HEK293 (cell line): ENCODE measurements at regions not wholly inside any gene's neighbourhood (a gene's known extent, or its start where the extent isn't known, plus 50 kb on each side); places are given as distances from the start of the nearest gene placed in this dataset.

Experiments used
- CTCF ChIA-PET: fragments of 350-600 bp; formaldehyde crosslinking; extraction: SDS; loops from one replicate; lab custom pipeline; 2021; ENCODE audit warnings: antibody characterized with exemption; lab: Yijun Ruan, JAX
- POLR2A ChIA-PET: fragments of 300-600 bp; formaldehyde crosslinking; extraction: SDS; loops from one replicate; lab custom pipeline; 2020; ENCODE audit warnings: antibody characterized with exemption, inconsistent platforms; lab: Yijun Ruan, JAX
- H3K27ac ChIP-seq: fragments of 200-500 bp; sonication (Bioruptor generic); 2 replicates; pipeline ENCODE4 v1.5.1; 2014; ENCODE audit warnings: low read depth, low read length, control low read depth, inconsistent platforms; ENCODE audit errors: extremely low read depth
- H3K36me3 ChIP-seq, 2 experiments: fragments of 200-500 bp in 1 of 2; sonication (Bioruptor generic) in 1 of 2; 1 replicate in 1 of 2; 2 replicates in 1 of 2; pipeline ENCODE4 v1.5.1; 2014 to 2017; ENCODE audit warnings: inconsistent platforms in 2 of 2, low read length in 2 of 2; ENCODE audit not compliant: control insufficient read depth in 2 of 2, insufficient read depth in 1 of 2
- H3K4me1 ChIP-seq: fragments of 200-500 bp; sonication (Bioruptor generic); 2 replicates; pipeline ENCODE4 v1.5.1; 2014; ENCODE audit warnings: mild to moderate bottlenecking, low read length, inconsistent platforms; ENCODE audit not compliant: control insufficient read depth, insufficient read depth
- H3K4me3 ChIP-seq: 2 replicates; pipeline ENCODE4 v1.5.1; 2011; ENCODE audit warnings: low read depth, mild to moderate bottlenecking, control low read depth, low read length, moderate library complexity
- H3K9me3 ChIP-seq: fragments of 200-500 bp; sonication (Bioruptor generic); 2 replicates; pipeline ENCODE4 v1.5.1; 2014; ENCODE audit warnings: low read depth, low read length, inconsistent platforms; ENCODE audit not compliant: control insufficient read depth, insufficient read depth
- SCRT2 ChIP-seq: fragments of 450-650 bp; formaldehyde crosslinking; IDR thresholded peaks from 2 replicates; pipeline ENCODE4 v1.5.1; 2016; ENCODE audit warnings: missing biosample characterization, missing genetic modification characterization
- ZBTB1 ChIP-seq: fragments of 450-650 bp; formaldehyde crosslinking; IDR thresholded peaks from 2 replicates; pipeline ENCODE4 v1.5.1; 2016; ENCODE audit warnings: missing biosample characterization, missing genetic modification characterization
- ZBTB44 ChIP-seq: fragments of 450-650 bp; IDR thresholded peaks from 2 replicates; pipeline ENCODE4 v1.5.1; 2018; ENCODE audit warnings: missing biosample characterization, mild to moderate bottlenecking, missing genetic modification characterization
- ZFP3 ChIP-seq: fragments of 450-650 bp; formaldehyde crosslinking; IDR thresholded peaks from 2 replicates; pipeline ENCODE4 v1.5.1; 2016; ENCODE audit warnings: low read depth, missing biosample characterization, missing genetic modification characterization
- ZNF133 ChIP-seq: fragments of 450-650 bp; formaldehyde crosslinking; IDR thresholded peaks from 2 replicates; pipeline ENCODE4 v1.5.1; 2016; ENCODE audit warnings: missing biosample characterization, missing genetic modification characterization
- ZNF140 ChIP-seq: fragments of 450-650 bp; formaldehyde crosslinking; IDR thresholded peaks from 2 replicates; pipeline ENCODE4 v1.5.1; 2016; ENCODE audit warnings: missing biosample characterization, missing genetic modification characterization
- ZNF18 ChIP-seq: fragments of 450-650 bp; formaldehyde crosslinking; IDR thresholded peaks from 2 replicates; pipeline ENCODE4 v1.5.1; 2016; ENCODE audit warnings: missing biosample characterization, missing genetic modification characterization
- ZNF26 ChIP-seq: fragments of 450-650 bp; formaldehyde crosslinking; IDR thresholded peaks from 2 replicates; pipeline ENCODE4 v1.5.1; 2016; ENCODE audit warnings: missing biosample characterization, missing genetic modification characterization
- ZNF311 ChIP-seq: fragments of 450-650 bp; formaldehyde crosslinking; IDR thresholded peaks from 2 replicates; pipeline ENCODE4 v1.5.1; 2017; ENCODE audit warnings: missing biosample characterization, missing genetic modification characterization, borderline replicate concordance
- ZNF37A ChIP-seq: fragments of 450-650 bp; IDR thresholded peaks from 2 replicates; pipeline ENCODE4 v1.5.1; 2018; ENCODE audit warnings: missing biosample characterization, missing genetic modification characterization
- ZNF416 ChIP-seq: fragments of 450-650 bp; formaldehyde crosslinking; IDR thresholded peaks from 2 replicates; pipeline ENCODE4 v1.5.1; 2016; ENCODE audit warnings: missing biosample characterization, missing genetic modification characterization
- ZNF658 ChIP-seq: fragments of 450-650 bp; formaldehyde crosslinking; IDR thresholded peaks from 2 replicates; pipeline ENCODE4; 2016; ENCODE audit warnings: missing biosample characterization, missing genetic modification characterization
- TF ChIP-seq, protein P1 (sequence below): fragments of 450-650 bp; formaldehyde crosslinking; IDR thresholded peaks from 2 replicates; pipeline ENCODE4 v1.5.1; 2016; ENCODE audit warnings: missing biosample characterization, missing genetic modification characterization
- TF ChIP-seq, protein P2 (sequence below): fragments of 450-650 bp; formaldehyde crosslinking; IDR thresholded peaks from 2 replicates; pipeline ENCODE4 v1.5.1; 2016; ENCODE audit warnings: missing biosample characterization, missing genetic modification characterization
- TF ChIP-seq, protein P3 (sequence below): fragments of 450-650 bp; formaldehyde crosslinking; IDR thresholded peaks from 2 replicates; pipeline ENCODE4 v1.5.1; 2016; ENCODE audit warnings: missing biosample characterization, missing genetic modification characterization

DNA sequence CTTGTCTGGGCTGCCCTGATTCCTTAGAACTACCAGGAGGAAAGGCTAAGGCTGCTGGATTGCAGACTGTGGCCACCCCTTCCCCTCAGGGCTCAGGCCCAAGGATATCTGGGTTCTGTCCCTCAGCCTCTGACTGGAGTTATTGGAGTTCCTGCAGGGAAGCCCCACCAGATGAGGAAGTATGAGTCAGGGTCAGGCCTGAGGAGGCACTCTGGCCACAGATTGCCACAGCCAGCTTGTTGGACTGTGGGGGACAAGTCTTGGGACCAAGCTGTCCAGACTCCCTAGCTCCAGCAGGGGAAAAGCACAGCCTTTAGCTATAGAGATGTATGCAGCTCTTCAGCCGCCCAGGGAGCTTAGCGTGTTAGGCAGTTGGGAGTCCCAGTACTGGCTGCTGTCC lies 381.9 kb upstream of the TOM1L1 start:
- H3K4me3 ChIP-seq, result no peak overlapping the region
- H3K27ac ChIP-seq, result no peak overlapping the region
- TF ChIP-seq ZBTB1 (tag by site-specific recombination) (no peak), ZNF416 (no peak), ZNF658 (tag by site-specific recombination) (no peak), ZNF26 (tag by site-specific recombination) (no peak), ZNF140 (tag by site-specific recombination) (no peak), ZBTB44 (tag by site-specific recombination) (no peak), ZNF37A (no peak), SCRT2 (no peak), ZFP3 (tag by site-specific recombination) (no peak), ZNF311 (tag by site-specific recombination) (no peak), ZNF133 (tag by site-specific recombination) (no peak)
- TF ChIP-seq, protein P1, sequence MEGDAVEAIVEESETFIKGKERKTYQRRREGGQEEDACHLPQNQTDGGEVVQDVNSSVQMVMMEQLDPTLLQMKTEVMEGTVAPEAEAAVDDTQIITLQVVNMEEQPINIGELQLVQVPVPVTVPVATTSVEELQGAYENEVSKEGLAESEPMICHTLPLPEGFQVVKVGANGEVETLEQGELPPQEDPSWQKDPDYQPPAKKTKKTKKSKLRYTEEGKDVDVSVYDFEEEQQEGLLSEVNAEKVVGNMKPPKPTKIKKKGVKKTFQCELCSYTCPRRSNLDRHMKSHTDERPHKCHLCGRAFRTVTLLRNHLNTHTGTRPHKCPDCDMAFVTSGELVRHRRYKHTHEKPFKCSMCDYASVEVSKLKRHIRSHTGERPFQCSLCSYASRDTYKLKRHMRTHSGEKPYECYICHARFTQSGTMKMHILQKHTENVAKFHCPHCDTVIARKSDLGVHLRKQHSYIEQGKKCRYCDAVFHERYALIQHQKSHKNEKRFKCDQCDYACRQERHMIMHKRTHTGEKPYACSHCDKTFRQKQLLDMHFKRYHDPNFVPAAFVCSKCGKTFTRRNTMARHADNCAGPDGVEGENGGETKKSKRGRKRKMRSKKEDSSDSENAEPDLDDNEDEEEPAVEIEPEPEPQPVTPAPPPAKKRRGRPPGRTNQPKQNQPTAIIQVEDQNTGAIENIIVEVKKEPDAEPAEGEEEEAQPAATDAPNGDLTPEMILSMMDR (tag by site-specific recombination), result no peak
- TF ChIP-seq, protein P2, sequence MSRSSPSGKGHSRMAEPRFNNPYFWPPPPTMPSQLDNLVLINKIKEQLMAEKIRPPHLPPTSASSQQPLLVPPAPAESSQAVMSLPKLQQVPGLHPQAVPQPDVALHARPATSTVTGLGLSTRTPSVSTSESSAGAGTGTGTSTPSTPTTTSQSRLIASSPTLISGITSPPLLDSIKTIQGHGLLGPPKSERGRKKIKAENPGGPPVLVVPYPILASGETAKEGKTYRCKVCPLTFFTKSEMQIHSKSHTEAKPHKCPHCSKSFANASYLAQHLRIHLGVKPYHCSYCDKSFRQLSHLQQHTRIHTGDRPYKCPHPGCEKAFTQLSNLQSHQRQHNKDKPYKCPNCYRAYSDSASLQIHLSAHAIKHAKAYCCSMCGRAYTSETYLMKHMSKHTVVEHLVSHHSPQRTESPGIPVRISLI (tag by site-specific recombination), result no peak
- ChIA-PET POLR2A (no interaction called here), CTCF (no interaction called here)
- no peaks in the 10 kb centered on the region for H3K36me3 ChIP-seq
- H3K9me3 ChIP-seq, result no peaks in the 10 kb centered on the region
- no peaks in the 10 kb centered on the region for H3K4me1 ChIP-seq

- no peak overlapping the region for H3K27ac ChIP-seq
- TF ChIP-seq ZNF18 (tag by site-specific recombination), result no peak
- TF ChIP-seq, protein P3, sequence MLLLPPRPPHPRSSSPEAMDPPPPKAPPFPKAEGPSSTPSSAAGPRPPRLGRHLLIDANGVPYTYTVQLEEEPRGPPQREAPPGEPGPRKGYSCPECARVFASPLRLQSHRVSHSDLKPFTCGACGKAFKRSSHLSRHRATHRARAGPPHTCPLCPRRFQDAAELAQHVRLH (tag by site-specific recombination), result no peak
- CTCF ChIA-PET, result no interaction called here
- H3K9me3 ChIP-seq, result no peaks in the 10 kb centered on the region
- POLR2A ChIA-PET, result no interaction called here
- H3K4me1 ChIP-seq, result no peaks in the 10 kb centered on the region
- H3K4me3 ChIP-seq, result no peak overlapping the region
- H3K36me3 ChIP-seq, result no peaks in the 10 kb centered on the region
Measured at GRCh38 chr17:54521137-54521536, 379.5 kb upstream of the TOM1L1 start.
